Activated CD8-positive, alpha-beta T cell treated with anti-CD3 and anti-CD28 coated beads, Interleukin-2, amount 10 ng/mL, durations not matched to agents 7 days and 5 days (primary cell): ENCODE measurements at regions not wholly inside any gene's neighbourhood (a gene's known extent, or its start where the extent isn't known, plus 50 kb on each side); places are given as distances from the start of the nearest gene placed in this dataset.
A peak's percentile ranks its signal among the peaks of the same experiment; 100 is the strongest.
"Not testable (repeated sequence)": the region's sequence is repeated elsewhere in the genome, so short reads cannot be mapped to it uniquely, and the experiment has no call there.

Experiments
- ATAC-seq: fragments of 150-1000 bp; cut with Tn5 transposase; one replicate; pipeline ENCODE4 v1.10.0; 2021; ENCODE audit warnings: moderate library complexity
- CTCF ChIA-PET: fragments of 350-600 bp; sonication (Branson Sonifier 250); formaldehyde crosslinking; loops from one replicate; lab custom pipeline; 2021; ENCODE audit warnings: antibody characterized with exemption; lab: Charles Lee
- POLR2A ChIA-PET: fragments of 350-600 bp; sonication (Branson Sonifier 250); formaldehyde crosslinking; loops from one replicate; lab custom pipeline; 2021; ENCODE audit warnings: antibody characterized with exemption; lab: Charles Lee
- DNase-seq: peaks from one replicate; pipeline ENCODE4 v3.0.0-alpha.2; 2020
- H3K27ac Mint-ChIP-seq: one replicate; pipeline ENCODE4 v1.8.0; 2021; ENCODE audit warnings: mild to moderate bottlenecking, mixed read lengths
- H3K27me3 Mint-ChIP-seq: one replicate; pipeline ENCODE4 v1.8.0; 2021; ENCODE audit warnings: low read depth, mixed read lengths
- H3K36me3 Mint-ChIP-seq: one replicate; pipeline ENCODE4 v1.8.0; 2021; ENCODE audit warnings: low read depth, mixed read lengths
- H3K4me1 Mint-ChIP-seq: one replicate; pipeline ENCODE4 v1.8.0; 2021; ENCODE audit warnings: low read depth, mixed read lengths
- H3K4me3 Mint-ChIP-seq: one replicate; pipeline ENCODE4 v1.8.0; 2021; ENCODE audit warnings: mild to moderate bottlenecking, mixed read lengths
- H3K9me3 Mint-ChIP-seq: one replicate; pipeline ENCODE4 v1.8.0; 2022; ENCODE audit warnings: mixed read lengths; ENCODE audit not compliant: insufficient read depth

GRCh38 chr20:52047811-52048764 is 143.5 kb downstream of the ZFP64 start:
- ChIA-PET POLR2A (interaction anchor here (0.7 to 0.8 kb wide), 2 partner anchors 16 to 55 kb away, joined by 4 to 5 read pairs; no protein-coding TSS in a partner anchor), CTCF (interaction anchor here (0.8 to 1.3 kb wide), 2 partner anchors 16 to 424 kb away, joined by 3 to 5 read pairs; no protein-coding TSS in a partner anchor)
- DNase-seq = peak; percentile 53

GRCh38 chr20:52041966-52042365 is 149.6 kb downstream of the ZFP64 start:
- ChIA-PET POLR2A (no interaction called here), CTCF (no interaction called here)
- no peak for DNase-seq
- H3K27ac Mint-ChIP-seq = no peak overlapping the region
- no peak overlapping the region for H3K4me3 Mint-ChIP-seq
- no peaks in the 10 kb centered on the region for H3K36me3 Mint-ChIP-seq
- H3K4me1 Mint-ChIP-seq = no peaks in the 10 kb centered on the region
- no peak for ATAC-seq
- H3K9me3 Mint-ChIP-seq = no peaks in the 10 kb centered on the region
- H3K27me3 Mint-ChIP-seq = no peaks in the 10 kb centered on the region

More at GRCh38 chr20:52047811-52048764, 143.5 kb downstream of the ZFP64 start:
- no peak overlapping the region for H3K4me3 Mint-ChIP-seq
- H3K27ac Mint-ChIP-seq = no peak overlapping the region
- no peaks in the 10 kb centered on the region for H3K9me3 Mint-ChIP-seq
- ATAC-seq = peak; percentile 65
- H3K36me3 Mint-ChIP-seq = no peaks in the 10 kb centered on the region
- H3K27me3 Mint-ChIP-seq = no peaks in the 10 kb centered on the region
- H3K4me1 Mint-ChIP-seq = peaks cover 14% of the 10 kb centered on the region

GRCh38 chr20:52039790-52040189 is 151.8 kb downstream of the ZFP64 start:
- no peak for ATAC-seq
- no peak for DNase-seq
- H3K9me3 Mint-ChIP-seq = no peaks in the 10 kb centered on the region
- no peaks in the 10 kb centered on the region for H3K4me1 Mint-ChIP-seq
- ChIA-PET POLR2A (no interaction called here), CTCF (no interaction called here)
- no peaks in the 10 kb centered on the region for H3K36me3 Mint-ChIP-seq
- no peaks in the 10 kb centered on the region for H3K27me3 Mint-ChIP-seq
- H3K4me3 Mint-ChIP-seq = no peak overlapping the region
- H3K27ac Mint-ChIP-seq = no peak overlapping the region

GRCh38 chr20:52038632-52039031 is 152.9 kb downstream of the ZFP64 start:
- H3K4me1 Mint-ChIP-seq, H3K9me3 Mint-ChIP-seq, DNase-seq, H3K36me3 Mint-ChIP-seq, CTCF ChIA-PET, H3K27ac Mint-ChIP-seq, ATAC-seq, H3K27me3 Mint-ChIP-seq, H3K4me3 Mint-ChIP-seq, POLR2A ChIA-PET: not testable (repeated sequence)

- Mint-ChIP-seq H3K4me1 (no peaks in the 10 kb centered on the region), H3K36me3 (no peaks in the 10 kb centered on the region), H3K27me3 (no peaks in the 10 kb centered on the region), H3K27ac (no peak overlapping the region), H3K4me3 (no peak overlapping the region), H3K9me3 (no peaks in the 10 kb centered on the region)
- CTCF ChIA-PET = no interaction called here
- POLR2A ChIA-PET = no interaction called here
- ATAC-seq = no peak
- DNase-seq = no peak
Observed at GRCh38 chr20:52037370-52037769, 154.2 kb downstream of the ZFP64 start.

- DNase-seq (no peak), ATAC-seq (no peak)
- H3K27ac Mint-ChIP-seq = no peak overlapping the region
- H3K9me3 Mint-ChIP-seq = no peaks in the 10 kb centered on the region
- ChIA-PET POLR2A (no interaction called here), CTCF (no interaction called here)
- H3K36me3 Mint-ChIP-seq = no peaks in the 10 kb centered on the region
- H3K4me3 Mint-ChIP-seq = no peak overlapping the region
- H3K27me3 Mint-ChIP-seq = no peaks in the 10 kb centered on the region
- H3K4me1 Mint-ChIP-seq = peaks cover 11% of the 10 kb centered on the region
Observed at GRCh38 chr20:52035977-52036376, 155.6 kb downstream of the ZFP64 start.

GRCh38 chr20:52035498-52035897 is 156.1 kb downstream of the ZFP64 start:
- ATAC-seq (no peak), DNase-seq (no peak)
- H3K4me1 Mint-ChIP-seq = peaks cover 14% of the 10 kb centered on the region
- no peak overlapping the region for H3K27ac Mint-ChIP-seq
- POLR2A ChIA-PET = no interaction called here
- H3K4me3 Mint-ChIP-seq = no peak overlapping the region
- no peaks in the 10 kb centered on the region for H3K9me3 Mint-ChIP-seq
- H3K36me3 Mint-ChIP-seq = no peaks in the 10 kb centered on the region
- CTCF ChIA-PET = no interaction called here
- H3K27me3 Mint-ChIP-seq = no peaks in the 10 kb centered on the region

- POLR2A ChIA-PET = no interaction called here
- Mint-ChIP-seq H3K27ac (no peak overlapping the region), H3K4me3 (no peak overlapping the region), H3K36me3 (no peaks in the 10 kb centered on the region), H3K27me3 (no peaks in the 10 kb centered on the region), H3K9me3 (no peaks in the 10 kb centered on the region), H3K4me1 (peaks cover 14% of the 10 kb centered on the region)
- no peak for DNase-seq
- no peak for ATAC-seq
- CTCF ChIA-PET = no interaction called here
Observed at GRCh38 chr20:52034581-52034980, 157.0 kb downstream of the ZFP64 start.

GRCh38 chr20:52033313-52033712 is 158.3 kb downstream of the ZFP64 start:
- DNase-seq (no peak), ATAC-seq (no peak)
- CTCF ChIA-PET = no interaction called here
- no peaks in the 10 kb centered on the region for H3K36me3 Mint-ChIP-seq
- H3K9me3 Mint-ChIP-seq = no peaks in the 10 kb centered on the region
- H3K27ac Mint-ChIP-seq = no peak overlapping the region
- POLR2A ChIA-PET = no interaction called here
- H3K4me1 Mint-ChIP-seq = peaks cover 14% of the 10 kb centered on the region
- no peak overlapping the region for H3K4me3 Mint-ChIP-seq
- no peaks in the 10 kb centered on the region for H3K27me3 Mint-ChIP-seq

GRCh38 chr20:52032304-52032683 is 159.3 kb downstream of the ZFP64 start:
- H3K36me3 Mint-ChIP-seq, H3K27ac Mint-ChIP-seq, DNase-seq, ATAC-seq, H3K27me3 Mint-ChIP-seq, H3K9me3 Mint-ChIP-seq, H3K4me3 Mint-ChIP-seq: not testable (repeated sequence)
- CTCF ChIA-PET = interaction anchor here (1.4 to 1.6 kb wide), 2 partner anchors 16 to 51 kb away, joined by 3 to 5 read pairs; no protein-coding TSS in a partner anchor
- peaks cover 14% of the 10 kb centered on the region for H3K4me1 Mint-ChIP-seq
- POLR2A ChIA-PET = interaction anchor here (0.6 to 1.0 kb wide), 2 partner anchors 15 to 121 kb away, joined by 3 to 4 read pairs; no protein-coding TSS in a partner anchor

GRCh38 chr20:52031563-52032303 is 159.8 kb downstream of the ZFP64 start:
- POLR2A ChIA-PET = interaction anchor here (0.6 to 1.0 kb wide), 2 partner anchors 16 to 120 kb away, joined by 3 to 4 read pairs; no protein-coding TSS in a partner anchor
- Mint-ChIP-seq H3K27me3 (no peaks in the 10 kb centered on the region), H3K4me1 (peaks cover 14% of the 10 kb centered on the region), H3K36me3 (no peaks in the 10 kb centered on the region), H3K27ac (no peak overlapping the region), H3K4me3 (no peak overlapping the region), H3K9me3 (no peaks in the 10 kb centered on the region)
- peak; percentile 26 for DNase-seq
- CTCF ChIA-PET = interaction anchor here (1.4 to 1.6 kb wide), 2 partner anchors 16 to 51 kb away, joined by 3 to 5 read pairs; no protein-coding TSS in a partner anchor
- no peak for ATAC-seq

GRCh38 chr20:52031206-52031562 is 160.4 kb downstream of the ZFP64 start:
- CTCF ChIA-PET = no interaction called here
- POLR2A ChIA-PET = no interaction called here
- no peak for ATAC-seq
- Mint-ChIP-seq H3K36me3 (no peaks in the 10 kb centered on the region), H3K4me1 (peaks cover 14% of the 10 kb centered on the region), H3K27ac (no peak overlapping the region), H3K9me3 (no peaks in the 10 kb centered on the region), H3K4me3 (no peak overlapping the region), H3K27me3 (no peaks in the 10 kb centered on the region)
- no peak for DNase-seq
